ENCODE measurements at regions not wholly inside any gene's neighbourhood (a gene's known extent, or its start where the extent isn't known, plus 50 kb on each side); places are given as distances from the start of the nearest gene placed in this dataset.

- H3K36me3 ChIP-seq (ENCODE audit: control insufficient read depth, insufficient read depth, low read length) = no peaks in the 10 kb centered on the region
- Mint-ChIP-seq H3K27ac (ENCODE audit: unreplicated experiment) (no peak overlapping the region), H3K27me3 (ENCODE audit: insufficient read depth, unreplicated experiment) (no peaks in the 10 kb centered on the region), H3K4me3 (ENCODE audit: unreplicated experiment) (no peak overlapping the region), H3K36me3 (ENCODE audit: insufficient read depth, unreplicated experiment) (no peaks in the 10 kb centered on the region), H3K9me3 (ENCODE audit: unreplicated experiment) (peaks cover 5% of the 10 kb centered on the region), H3K4me1 (ENCODE audit: low read depth, unreplicated experiment) (no peaks in the 10 kb centered on the region)
- DNase-seq = no peak
- BruUV-seq (replicated peaks) = no TSS peak
- intact Hi-C loops (cut with micrococcal nuclease; ENCODE audit: unreplicated experiment) = no loop called here
- no peaks in the 10 kb centered on the region for H3K4me1 ChIP-seq
- H3K4me3 ChIP-seq (ENCODE audit: low read depth, low read length) = no peak overlapping the region
- H3K27me3 ChIP-seq (replicated peaks; ENCODE audit: control insufficient read depth, insufficient read depth, low read length) = no peaks in the 10 kb centered on the region
- H3K9me3 ChIP-seq = no peaks in the 10 kb centered on the region
- ChIA-PET POLR2A (no interaction called here), CTCF (no interaction called here)
- TF ChIP-seq CTCF (IDR thresholded peaks at IDR 0.05; ENCODE audit: insufficient read depth in 1 of 2, low read depth in 1 of 2, low read length in 1 of 2, severe bottlenecking in 1 of 2, unreplicated experiment in 1 of 2) = no peak
Measured at GRCh38 chr4:31125061-31125460, 404.9 kb downstream of the PCDH7 start.

GRCh38 chr4:31125496-31125895 is 405.3 kb downstream of the PCDH7 start:
- no peak for DNase-seq
- H3K9me3 Mint-ChIP-seq (ENCODE audit: unreplicated experiment) = peaks cover under 1% of the 10 kb centered on the region
- no peaks in the 10 kb centered on the region for H3K4me1 Mint-ChIP-seq (ENCODE audit: low read depth, unreplicated experiment)
- POLR2A ChIA-PET = no interaction called here
- intact Hi-C loops (cut with micrococcal nuclease; ENCODE audit: unreplicated experiment) = no loop called here
- H3K4me3 Mint-ChIP-seq (ENCODE audit: unreplicated experiment) = no peak overlapping the region
- H3K27ac Mint-ChIP-seq (ENCODE audit: unreplicated experiment) = no peak overlapping the region
- Histone ChIP-seq H3K27me3 (replicated peaks; ENCODE audit: control insufficient read depth, insufficient read depth, low read length) (no peaks in the 10 kb centered on the region), H3K36me3 (ENCODE audit: control insufficient read depth, insufficient read depth, low read length) (no peaks in the 10 kb centered on the region), H3K4me1 (no peaks in the 10 kb centered on the region), H3K9me3 (no peaks in the 10 kb centered on the region), H3K4me3 (ENCODE audit: low read depth, low read length) (no peak overlapping the region)
- H3K27me3 Mint-ChIP-seq (ENCODE audit: insufficient read depth, unreplicated experiment) = no peaks in the 10 kb centered on the region
- BruUV-seq (replicated peaks) = no TSS peak
- CTCF ChIA-PET = no interaction called here
- no peaks in the 10 kb centered on the region for H3K36me3 Mint-ChIP-seq (ENCODE audit: insufficient read depth, unreplicated experiment)
- TF ChIP-seq CTCF (IDR thresholded peaks at IDR 0.05; ENCODE audit: insufficient read depth in 1 of 2, low read depth in 1 of 2, low read length in 1 of 2, severe bottlenecking in 1 of 2, unreplicated experiment in 1 of 2) = no peak

GRCh38 chr4:31126881-31127398 is 406.8 kb downstream of the PCDH7 start:
- DNase-seq = no peak
- Mint-ChIP-seq H3K27me3 (ENCODE audit: insufficient read depth, unreplicated experiment) (no peaks in the 10 kb centered on the region), H3K4me1 (ENCODE audit: low read depth, unreplicated experiment) (no peaks in the 10 kb centered on the region), H3K9me3 (ENCODE audit: unreplicated experiment) (no peaks in the 10 kb centered on the region), H3K27ac (ENCODE audit: unreplicated experiment) (no peak overlapping the region), H3K4me3 (ENCODE audit: unreplicated experiment) (no peak overlapping the region), H3K36me3 (ENCODE audit: insufficient read depth, unreplicated experiment) (no peaks in the 10 kb centered on the region)
- CTCF ChIA-PET = no interaction called here
- no TSS peak for BruUV-seq (replicated peaks)
- intact Hi-C loops (cut with micrococcal nuclease; ENCODE audit: unreplicated experiment) = no loop called here
- no peaks in the 10 kb centered on the region for H3K9me3 ChIP-seq
- H3K36me3 ChIP-seq (ENCODE audit: control insufficient read depth, insufficient read depth, low read length) = no peaks in the 10 kb centered on the region
- no peak for TF ChIP-seq CTCF (IDR thresholded peaks at IDR 0.05; ENCODE audit: insufficient read depth in 1 of 2, low read depth in 1 of 2, low read length in 1 of 2, severe bottlenecking in 1 of 2, unreplicated experiment in 1 of 2)
- H3K4me1 ChIP-seq = no peaks in the 10 kb centered on the region
- no peak overlapping the region for H3K4me3 ChIP-seq (ENCODE audit: low read depth, low read length)
- H3K27me3 ChIP-seq (replicated peaks; ENCODE audit: control insufficient read depth, insufficient read depth, low read length) = no peaks in the 10 kb centered on the region
- POLR2A ChIA-PET = no interaction called here

Data from Caco-2 (cell line).